A673 (cell line): ENCODE measurements at regions not wholly inside any gene's neighbourhood (a gene's known extent, or its start where the extent isn't known, plus 50 kb on each side); places are given as distances from the start of the nearest gene placed in this dataset.

ENCODE experiments used
- EZH2 ChIP-seq: fragments of 200-600 bp; sonication (generic); IDR thresholded peaks from 2 replicates; pipeline ENCODE4 v1.6.1; 2017; ENCODE audit warnings: borderline replicate concordance, low read depth, mild to moderate bottlenecking, mixed read lengths, antibody characterized with exemption, low read length; ENCODE audit not compliant: poor library complexity, severe bottlenecking
- TF ChIP-seq, protein P1 (sequence below): fragments of 300-800, 200-600 bp; sonication (generic); conservative IDR thresholded peaks from 2 replicates; pipeline ENCODE4 v1.5.1; 2017; ENCODE audit warnings: low read depth, mild to moderate bottlenecking, antibody characterized with exemption, low read length, moderate library complexity, mixed read lengths

DNA sequence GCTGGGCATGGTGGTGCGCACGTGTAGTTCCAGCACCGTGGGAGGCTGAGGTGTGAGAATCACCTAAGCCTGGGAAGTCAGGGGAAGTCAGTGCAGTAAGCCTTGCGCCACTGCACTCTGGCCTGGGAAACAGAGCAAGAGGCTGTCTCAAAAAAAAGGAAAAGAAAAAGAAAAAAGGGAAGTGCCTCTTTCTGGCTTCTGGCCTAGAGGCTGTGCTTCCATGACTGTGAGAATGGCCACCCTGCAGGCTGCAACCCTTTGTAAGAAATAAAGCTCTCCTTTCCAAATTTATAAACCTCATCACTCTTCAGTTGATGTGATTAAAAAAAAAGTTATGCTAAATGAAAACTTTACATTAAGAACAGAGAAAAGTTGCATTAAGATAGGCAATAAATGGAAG is 774.3 kb downstream of the TUSC7 start:
- TF ChIP-seq, protein P1, sequence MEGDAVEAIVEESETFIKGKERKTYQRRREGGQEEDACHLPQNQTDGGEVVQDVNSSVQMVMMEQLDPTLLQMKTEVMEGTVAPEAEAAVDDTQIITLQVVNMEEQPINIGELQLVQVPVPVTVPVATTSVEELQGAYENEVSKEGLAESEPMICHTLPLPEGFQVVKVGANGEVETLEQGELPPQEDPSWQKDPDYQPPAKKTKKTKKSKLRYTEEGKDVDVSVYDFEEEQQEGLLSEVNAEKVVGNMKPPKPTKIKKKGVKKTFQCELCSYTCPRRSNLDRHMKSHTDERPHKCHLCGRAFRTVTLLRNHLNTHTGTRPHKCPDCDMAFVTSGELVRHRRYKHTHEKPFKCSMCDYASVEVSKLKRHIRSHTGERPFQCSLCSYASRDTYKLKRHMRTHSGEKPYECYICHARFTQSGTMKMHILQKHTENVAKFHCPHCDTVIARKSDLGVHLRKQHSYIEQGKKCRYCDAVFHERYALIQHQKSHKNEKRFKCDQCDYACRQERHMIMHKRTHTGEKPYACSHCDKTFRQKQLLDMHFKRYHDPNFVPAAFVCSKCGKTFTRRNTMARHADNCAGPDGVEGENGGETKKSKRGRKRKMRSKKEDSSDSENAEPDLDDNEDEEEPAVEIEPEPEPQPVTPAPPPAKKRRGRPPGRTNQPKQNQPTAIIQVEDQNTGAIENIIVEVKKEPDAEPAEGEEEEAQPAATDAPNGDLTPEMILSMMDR = no peak
- TF ChIP-seq EZH2 = no peak
